Muscle of leg (tissue), 3 donors: ENCODE measurements at regions not wholly inside any gene's neighbourhood (a gene's known extent, or its start where the extent isn't known, plus 50 kb on each side); places are given as distances from the start of the nearest gene placed in this dataset.
A peak's percentile ranks its signal among the peaks of the same experiment; 100 is the strongest.

ENCODE experiments used
- DNase-seq: peaks from one replicate; pipeline ENCODE4 v3.0.0; 2013
- H3K27ac ChIP-seq: one replicate; pipeline ENCODE4 v1.5.1; 2013; ENCODE audit warnings: mild to moderate bottlenecking, low read length, control low read depth
- H3K27me3 ChIP-seq: one replicate; pipeline ENCODE4 v1.6.1; 2013; ENCODE audit warnings: low read length; ENCODE audit not compliant: control insufficient read depth, insufficient read depth
- H3K36me3 ChIP-seq: one replicate; pipeline ENCODE4 v1.6.1; 2013; ENCODE audit warnings: low read length; ENCODE audit not compliant: control insufficient read depth, insufficient read depth
- H3K4me1 ChIP-seq: one replicate; pipeline ENCODE4 v1.6.1; 2013; ENCODE audit warnings: low read length; ENCODE audit not compliant: control insufficient read depth, insufficient read depth
- H3K4me3 ChIP-seq: one replicate; pipeline ENCODE4 v1.5.1; 2013; ENCODE audit warnings: low read length, control low read depth
- H3K9me3 ChIP-seq: replicated peaks from 2 replicates; pipeline ENCODE4 v1.6.1; 2013; ENCODE audit warnings: low read depth, low read length; ENCODE audit not compliant: control insufficient read depth
- WGBS: methylation state at CpG from one replicate; pipeline ENCODE4 v1.1.5; 2013; ENCODE audit warnings: missing lambda C conversion rate; ENCODE audit not compliant: insufficient coverage; 5-methylcytosine and 5-hydroxymethylcytosine counted together

DNA sequence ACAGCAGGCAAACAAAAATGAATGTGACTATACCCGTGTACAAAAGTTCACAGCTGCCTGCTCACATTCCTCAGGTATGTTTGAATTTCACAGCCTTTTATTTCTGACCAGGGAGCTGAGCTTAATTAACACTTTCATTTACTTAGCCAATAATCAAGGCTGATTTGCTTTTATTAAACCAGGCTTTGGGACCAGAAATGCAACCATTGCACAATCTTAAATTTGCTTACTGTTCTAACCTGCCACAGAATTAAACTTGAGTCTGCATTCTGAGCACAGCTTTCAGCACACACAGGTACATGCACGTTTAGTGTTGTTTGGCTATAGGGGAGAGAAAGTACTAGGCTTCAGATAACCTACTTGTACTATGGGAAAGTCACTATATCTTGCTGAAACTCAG is 372.4 kb upstream of the ATP5MC3 start:
- no peak overlapping the region for H3K27ac ChIP-seq
- DNase-seq: no peak
- WGBS: 14% methylated on average over 1 of the region's 2 CpGs
- H3K4me3 ChIP-seq: no peak overlapping the region
- H3K9me3 ChIP-seq: no peaks in the 10 kb centered on the region
- no peaks in the 10 kb centered on the region for H3K36me3 ChIP-seq
- no peaks in the 10 kb centered on the region for H3K4me1 ChIP-seq
- no peaks in the 10 kb centered on the region for H3K27me3 ChIP-seq

DNA sequence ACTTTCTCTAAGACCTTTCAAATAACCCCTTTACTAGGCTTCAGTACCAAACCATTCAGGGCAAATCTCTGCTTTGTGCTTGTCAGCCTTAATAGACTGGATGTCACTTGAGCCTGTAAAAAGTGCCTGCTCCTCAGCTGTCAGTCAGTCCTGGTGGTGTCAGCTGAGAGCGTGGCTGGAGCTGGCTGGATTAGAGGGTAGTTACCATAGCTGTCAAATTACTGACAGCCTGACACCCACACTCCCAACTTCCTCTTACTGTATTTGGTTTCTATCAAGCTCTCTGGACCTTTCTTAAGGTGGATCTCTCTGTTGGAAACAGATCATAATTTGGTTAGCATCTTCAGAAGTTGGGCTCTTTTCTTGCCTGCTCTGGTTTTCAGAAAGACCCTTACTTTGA is 371.4 kb upstream of the ATP5MC3 start:
- no peaks in the 10 kb centered on the region for H3K36me3 ChIP-seq
- no peaks in the 10 kb centered on the region for H3K4me1 ChIP-seq
- no CpG with 5 or more reads among the region's 1 CpG for WGBS
- peak; percentile 47 for DNase-seq
- no peaks in the 10 kb centered on the region for H3K27me3 ChIP-seq
- no peak overlapping the region for H3K27ac ChIP-seq
- no peak overlapping the region for H3K4me3 ChIP-seq
- no peaks in the 10 kb centered on the region for H3K9me3 ChIP-seq

DNA sequence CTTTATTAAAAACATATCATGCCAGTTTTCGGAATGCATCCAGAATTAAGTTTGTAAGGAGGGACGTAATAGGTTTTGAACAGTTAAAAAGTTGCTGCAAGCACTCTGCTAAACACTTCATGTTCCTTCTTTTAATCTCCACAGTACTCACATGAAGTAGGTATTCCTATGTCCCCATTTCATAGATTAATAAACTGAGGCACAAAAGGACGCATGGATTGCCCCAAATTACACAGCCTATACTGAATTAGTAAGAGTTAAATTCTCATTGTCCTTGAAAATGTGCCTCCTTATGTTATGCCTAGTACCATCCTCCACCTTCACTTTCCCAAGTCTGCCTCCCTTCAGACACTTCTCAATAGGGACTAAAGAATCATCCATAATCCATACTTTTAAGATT is 358.9 kb upstream of the ATP5MC3 start:
- H3K4me3 ChIP-seq: no peak overlapping the region
- no CpG with 5 or more reads among the region's 3 CpGs for WGBS
- no peak overlapping the region for H3K27ac ChIP-seq
- no peaks in the 10 kb centered on the region for H3K9me3 ChIP-seq
- no peak for DNase-seq
- no peaks in the 10 kb centered on the region for H3K36me3 ChIP-seq
- H3K27me3 ChIP-seq: no peaks in the 10 kb centered on the region
- no peaks in the 10 kb centered on the region for H3K4me1 ChIP-seq

DNA sequence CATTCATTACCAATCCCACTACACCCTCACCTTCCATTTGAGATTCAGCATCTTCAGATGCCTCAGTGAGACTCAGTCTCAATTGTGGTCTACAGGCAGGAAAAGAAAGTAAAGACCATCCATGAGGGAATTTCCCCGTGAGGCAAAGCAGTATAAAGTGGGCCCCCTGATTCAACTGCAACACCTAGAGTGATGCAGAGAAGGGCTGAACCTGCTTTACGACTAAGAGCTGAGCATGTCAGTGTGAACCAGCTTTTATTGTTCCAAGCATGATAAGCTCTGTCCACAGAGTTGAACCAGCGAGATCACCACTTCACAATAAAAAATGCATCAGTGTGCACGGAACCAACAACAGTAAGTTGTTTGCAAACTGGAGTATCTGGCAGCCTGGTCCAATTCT is 357.6 kb upstream of the ATP5MC3 start:
- no peaks in the 10 kb centered on the region for H3K27me3 ChIP-seq
- no peaks in the 10 kb centered on the region for H3K36me3 ChIP-seq
- DNase-seq: no peak
- H3K4me3 ChIP-seq: no peak overlapping the region
- no peak overlapping the region for H3K27ac ChIP-seq
- H3K9me3 ChIP-seq: no peaks in the 10 kb centered on the region
- H3K4me1 ChIP-seq: no peaks in the 10 kb centered on the region
- 92% methylated on average over 2 of the region's 4 CpGs for WGBS

DNA sequence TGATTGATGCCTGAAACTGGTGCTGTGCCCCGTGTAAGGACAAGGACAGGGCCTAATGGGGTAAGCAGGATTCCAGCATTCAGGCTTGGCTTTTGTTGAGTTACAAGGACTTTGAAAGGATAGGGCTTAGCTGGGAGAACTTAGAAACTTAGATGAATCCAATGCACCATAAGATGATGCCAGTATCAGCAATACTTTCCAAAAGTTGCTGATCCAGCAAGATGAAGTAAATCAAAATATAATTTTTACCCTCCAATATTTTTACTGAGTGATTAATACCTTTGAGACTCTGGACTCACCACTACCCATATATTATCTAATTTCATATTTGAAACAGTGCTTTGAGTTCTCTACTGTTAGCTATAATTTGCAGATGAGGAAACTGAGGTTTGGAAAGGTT is 354.5 kb upstream of the ATP5MC3 start:
- H3K27me3 ChIP-seq: no peaks in the 10 kb centered on the region
- H3K4me1 ChIP-seq: no peaks in the 10 kb centered on the region
- H3K9me3 ChIP-seq: no peaks in the 10 kb centered on the region
- H3K36me3 ChIP-seq: no peaks in the 10 kb centered on the region
- H3K4me3 ChIP-seq: no peak overlapping the region
- no peak for DNase-seq
- WGBS: 50% methylated on average over 1 of the region's 1 CpG
- no peak overlapping the region for H3K27ac ChIP-seq

DNA sequence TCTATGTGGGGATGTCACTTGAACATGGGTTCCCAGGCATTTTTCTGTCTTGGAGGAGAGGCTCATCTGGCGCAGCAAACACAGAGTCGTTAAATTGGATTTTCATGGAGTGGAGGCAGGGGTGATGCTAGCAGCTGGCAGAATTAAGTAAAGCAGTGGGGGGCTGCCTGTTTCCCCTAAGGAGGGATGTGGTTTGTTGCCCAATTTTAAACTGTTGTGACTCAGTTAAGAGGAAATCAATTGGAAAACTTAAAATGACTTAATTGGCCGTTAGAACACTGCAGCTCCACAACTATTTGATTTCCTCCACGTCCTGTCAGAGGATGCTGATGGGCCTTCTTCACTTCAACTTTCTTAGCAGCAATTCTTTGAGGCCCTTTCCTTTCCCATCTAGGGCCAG is 354.1 kb upstream of the ATP5MC3 start:
- no peak for DNase-seq
- Histone ChIP-seq H3K9me3 (no peaks in the 10 kb centered on the region), H3K27ac (no peak overlapping the region), H3K27me3 (no peaks in the 10 kb centered on the region), H3K36me3 (no peaks in the 10 kb centered on the region), H3K4me1 (no peaks in the 10 kb centered on the region), H3K4me3 (no peak overlapping the region)
- 58% methylated on average over 4 of the region's 4 CpGs for WGBS

DNA sequence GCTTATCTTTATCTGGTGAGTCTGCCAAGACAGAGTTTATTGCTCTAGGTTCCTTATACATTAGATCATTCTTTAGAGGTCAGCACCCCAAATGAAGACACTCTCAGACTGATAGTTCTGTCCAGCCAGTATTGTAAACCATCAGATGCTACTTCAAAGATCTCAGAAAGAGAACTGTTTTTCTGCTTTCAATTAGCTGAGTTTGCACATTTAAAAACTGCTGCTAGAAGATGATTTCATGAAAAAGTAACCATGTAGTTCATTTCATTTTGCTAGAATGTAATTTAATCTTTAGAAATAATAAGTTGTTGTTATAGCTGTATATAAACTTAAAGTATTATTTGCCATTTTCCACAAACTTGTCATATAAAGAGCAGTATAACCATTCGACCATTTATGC is 344.5 kb upstream of the ATP5MC3 start:
- H3K4me3 ChIP-seq: no peak overlapping the region
- no peak overlapping the region for H3K27ac ChIP-seq
- WGBS: no CpG with 5 or more reads among the region's 1 CpG

DNA sequence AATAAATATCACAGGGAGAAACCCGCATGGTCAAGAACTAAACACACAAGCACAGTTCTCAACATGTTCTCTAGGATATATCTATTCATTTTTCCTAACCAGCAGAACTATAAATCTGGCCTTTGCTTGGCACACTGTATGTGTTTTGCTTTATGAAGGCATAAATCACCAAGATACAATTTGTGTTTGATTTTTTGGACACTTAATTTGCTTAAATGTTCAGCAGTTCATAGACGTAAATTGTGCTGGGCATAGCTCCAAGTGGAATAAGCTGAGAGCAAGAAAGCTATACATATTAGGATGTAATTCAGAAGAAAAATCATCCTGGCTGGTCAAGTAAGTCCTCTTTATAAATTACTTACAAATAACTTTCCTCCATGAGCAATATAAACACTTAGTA is 341.5 kb upstream of the ATP5MC3 start:
- Histone ChIP-seq H3K4me3 (no peak overlapping the region), H3K27me3 (no peaks in the 10 kb centered on the region), H3K27ac (no peak overlapping the region), H3K4me1 (no peaks in the 10 kb centered on the region), H3K36me3 (no peaks in the 10 kb centered on the region), H3K9me3 (no peaks in the 10 kb centered on the region)
- DNase-seq: peak; percentile 7
- WGBS: no CpG with 5 or more reads among the region's 2 CpGs

More for the DNA sequence above, 344.5 kb upstream of the ATP5MC3 start:
- no peak for DNase-seq
- H3K27me3 ChIP-seq: no peaks in the 10 kb centered on the region
- H3K9me3 ChIP-seq: no peaks in the 10 kb centered on the region
- no peaks in the 10 kb centered on the region for H3K4me1 ChIP-seq
- no peaks in the 10 kb centered on the region for H3K36me3 ChIP-seq

DNA sequence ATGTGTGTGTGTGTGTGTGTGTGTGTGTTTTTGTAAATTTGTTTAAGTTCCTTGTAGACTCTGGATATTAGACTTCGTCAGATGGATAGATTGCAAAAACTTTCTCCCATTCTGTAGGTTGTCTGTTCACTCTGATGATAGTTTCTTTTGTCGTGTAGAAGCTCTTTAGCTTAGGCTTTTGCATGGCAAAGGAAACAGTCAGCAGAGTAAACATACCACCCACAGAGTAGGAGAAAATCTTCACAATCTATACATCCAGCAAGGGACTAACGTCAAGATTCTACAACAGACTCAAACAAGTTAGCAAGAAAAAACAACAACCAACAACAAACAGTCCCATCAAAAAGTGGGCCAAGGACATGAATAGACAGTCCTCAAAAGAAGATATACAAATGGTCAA is 336.7 kb upstream of the ATP5MC3 start:
- no peak overlapping the region for H3K27ac ChIP-seq
- no CpG with 5 or more reads among the region's 3 CpGs for WGBS
- no peak for DNase-seq
- no peaks in the 10 kb centered on the region for H3K9me3 ChIP-seq
- H3K4me1 ChIP-seq: no peaks in the 10 kb centered on the region
- no peak overlapping the region for H3K4me3 ChIP-seq
- no peaks in the 10 kb centered on the region for H3K27me3 ChIP-seq
- H3K36me3 ChIP-seq: no peaks in the 10 kb centered on the region

DNA sequence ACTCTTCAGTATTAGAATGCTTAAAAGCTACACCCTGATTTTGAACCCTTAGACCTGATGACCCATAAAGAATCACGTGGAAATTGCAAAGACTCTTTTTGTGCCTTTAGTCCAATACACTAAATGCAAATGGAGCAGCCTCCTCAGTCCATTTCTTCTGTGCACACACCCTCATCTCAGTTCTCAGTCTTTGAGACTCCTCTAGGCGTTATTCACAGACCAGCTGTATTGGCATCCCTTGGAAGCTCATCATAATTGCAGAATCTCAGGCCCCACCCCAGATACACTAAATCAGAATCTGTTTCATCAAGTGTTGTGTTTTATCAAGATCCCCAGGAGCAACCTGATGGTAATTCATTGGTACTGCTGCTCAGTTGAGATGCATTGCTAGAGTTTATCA is 335.0 kb upstream of the ATP5MC3 start:
- DNase-seq: no peak
- Histone ChIP-seq H3K4me1 (no peaks in the 10 kb centered on the region), H3K4me3 (no peak overlapping the region), H3K27me3 (no peaks in the 10 kb centered on the region), H3K36me3 (no peaks in the 10 kb centered on the region), H3K9me3 (no peaks in the 10 kb centered on the region), H3K27ac (no peak overlapping the region)
- WGBS: 83% methylated on average over 2 of the region's 2 CpGs

DNA sequence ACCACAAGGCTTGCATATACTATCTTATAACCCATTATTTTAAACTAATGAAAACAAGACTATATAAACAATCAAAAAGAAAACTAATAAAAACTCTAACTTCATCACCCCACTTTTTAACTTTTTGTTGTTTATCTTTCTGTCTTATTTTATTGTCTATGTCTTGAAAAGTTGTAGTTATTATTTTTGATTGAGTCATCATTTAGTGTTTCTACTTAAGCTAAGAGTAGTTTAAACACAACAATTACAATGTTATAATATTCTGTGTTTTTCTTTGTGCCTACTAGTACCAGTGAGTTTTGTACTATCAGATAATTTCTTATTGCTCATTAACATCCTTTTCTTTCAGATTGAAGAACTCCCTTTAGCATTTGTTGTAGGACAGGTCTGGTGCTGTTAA is 318.7 kb upstream of the ATP5MC3 start:
- Histone ChIP-seq H3K4me3 (no peak overlapping the region), H3K4me1 (no peaks in the 10 kb centered on the region), H3K36me3 (no peaks in the 10 kb centered on the region)

More for the DNA sequence above, 318.7 kb upstream of the ATP5MC3 start:
- Histone ChIP-seq H3K9me3 (peaks cover 2% of the 10 kb centered on the region), H3K27ac (no peak overlapping the region), H3K27me3 (no peaks in the 10 kb centered on the region)
- no peak for DNase-seq
